HG03571 (cell line): ENCODE measurements at regions not wholly inside any gene's neighbourhood (a gene's known extent, or its start where the extent isn't known, plus 50 kb on each side); places are given as distances from the start of the nearest gene placed in this dataset.

Source experiments
- ATAC-seq: cut with Tn5 transposase; IDR thresholded peaks from one replicate; pipeline ENCODE4 v1.9.1; 2021; ENCODE audit not compliant: unreplicated experiment

- ATAC-seq = no peak
These were observed 1502.1 kb downstream of the TBC1D22A start for GRCh38 chr22:48264586-48264985.

DNA sequence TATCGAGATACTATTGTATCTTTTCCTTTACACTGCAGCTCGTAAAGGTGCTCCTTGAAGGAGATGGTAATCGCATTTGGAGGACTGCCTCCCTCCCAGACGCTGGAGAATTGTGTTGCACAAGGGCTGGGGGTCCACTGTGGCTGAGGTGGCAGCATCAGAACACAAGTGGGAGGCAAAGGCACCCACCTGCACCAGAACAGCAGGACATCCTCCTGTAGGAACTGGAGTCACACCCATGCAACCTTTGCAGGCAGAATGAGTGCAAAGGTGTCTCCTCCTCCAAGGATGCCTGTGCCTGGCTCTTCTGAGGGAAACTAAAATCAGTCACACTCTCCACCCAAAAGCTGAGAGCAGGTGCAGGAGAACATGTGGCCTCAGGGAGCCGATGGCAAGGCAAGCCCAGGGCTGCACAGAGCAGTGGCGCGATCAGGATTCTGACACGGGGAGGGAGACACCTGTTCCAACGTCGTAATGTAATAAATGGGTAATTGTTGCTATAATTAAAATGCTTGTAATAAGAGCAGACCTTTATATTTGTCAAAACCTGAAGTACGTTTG is 1501.4 kb downstream of the TBC1D22A start:
- ATAC-seq = no peak

DNA sequence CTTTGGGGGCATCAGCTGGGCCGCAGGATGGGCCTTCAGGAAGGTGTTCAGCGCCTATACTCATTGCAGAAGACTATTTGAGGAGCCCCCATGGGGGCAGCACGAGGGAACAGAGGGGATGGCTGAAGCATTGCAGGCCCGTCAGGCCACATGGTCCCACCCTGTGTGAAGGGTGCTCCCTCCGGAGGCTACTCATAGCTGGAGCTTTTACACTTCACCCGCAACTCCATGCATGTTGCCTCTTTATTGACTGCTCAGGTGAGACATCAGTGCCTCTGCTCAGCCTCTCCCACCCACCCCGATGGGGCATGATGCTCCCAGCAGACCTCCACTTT is 1500.9 kb downstream of the TBC1D22A start:
- ATAC-seq = no peak

- no peak for ATAC-seq
These were observed 1500.4 kb downstream of the TBC1D22A start for GRCh38 chr22:48262596-48263430.

DNA sequence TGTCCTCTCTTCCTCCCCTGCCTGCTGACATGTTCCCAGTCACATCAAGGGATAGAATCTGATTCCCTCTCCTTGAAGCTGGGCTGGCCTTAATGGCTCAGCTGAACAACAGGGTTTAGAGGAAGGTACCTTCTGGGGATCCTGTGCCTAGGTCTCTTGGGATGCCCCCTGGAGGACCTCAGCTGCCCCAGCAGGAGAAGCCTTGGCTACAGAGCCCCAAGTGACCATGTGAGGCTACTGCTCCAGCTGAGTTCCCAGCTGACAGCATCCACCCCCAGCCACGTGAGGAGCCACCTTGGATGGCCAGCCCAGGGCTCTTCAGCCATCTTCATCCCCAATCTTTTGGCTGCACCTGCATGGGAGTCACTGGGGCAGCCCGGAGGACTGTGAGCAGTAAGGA is 1499.3 kb downstream of the TBC1D22A start:
- ATAC-seq = no peak

DNA sequence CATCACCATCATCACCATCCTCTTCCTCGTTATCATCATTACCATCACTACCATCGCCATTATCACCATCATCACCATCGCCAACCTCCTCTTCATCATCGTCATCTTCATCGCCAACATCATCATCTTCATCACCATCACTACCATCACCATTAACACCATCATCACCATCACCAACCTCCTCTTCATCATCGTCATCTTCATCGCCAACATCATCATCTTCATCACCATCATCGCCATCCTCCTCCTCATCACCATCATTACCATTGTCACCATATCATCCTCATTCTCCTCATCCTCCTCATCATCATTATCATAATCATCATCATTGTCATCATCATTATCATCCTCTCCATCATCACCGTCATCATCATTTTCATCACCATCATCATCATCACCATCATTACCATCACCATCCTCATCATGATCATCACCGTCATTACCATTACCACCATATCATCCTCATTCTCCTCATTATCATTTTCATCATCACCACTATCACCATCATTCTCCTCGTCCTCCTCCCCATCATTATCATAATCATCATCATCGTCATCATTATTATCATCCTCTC is 1498.7 kb downstream of the TBC1D22A start:
- no peak for ATAC-seq

- no peak for ATAC-seq
These were observed 1497.7 kb downstream of the TBC1D22A start for GRCh38 chr22:48259991-48260670.

GRCh38 chr22:48258811-48259210 is 1496.4 kb downstream of the TBC1D22A start:
- ATAC-seq = no peak

- ATAC-seq = no peak
These were observed 1495.7 kb downstream of the TBC1D22A start for GRCh38 chr22:48258064-48258701.

- ATAC-seq = no peak
These were observed 1495.2 kb downstream of the TBC1D22A start for GRCh38 chr22:48257685-48258055.

GRCh38 chr22:48256776-48257684 is 1494.6 kb downstream of the TBC1D22A start:
- ATAC-seq = no peak

DNA sequence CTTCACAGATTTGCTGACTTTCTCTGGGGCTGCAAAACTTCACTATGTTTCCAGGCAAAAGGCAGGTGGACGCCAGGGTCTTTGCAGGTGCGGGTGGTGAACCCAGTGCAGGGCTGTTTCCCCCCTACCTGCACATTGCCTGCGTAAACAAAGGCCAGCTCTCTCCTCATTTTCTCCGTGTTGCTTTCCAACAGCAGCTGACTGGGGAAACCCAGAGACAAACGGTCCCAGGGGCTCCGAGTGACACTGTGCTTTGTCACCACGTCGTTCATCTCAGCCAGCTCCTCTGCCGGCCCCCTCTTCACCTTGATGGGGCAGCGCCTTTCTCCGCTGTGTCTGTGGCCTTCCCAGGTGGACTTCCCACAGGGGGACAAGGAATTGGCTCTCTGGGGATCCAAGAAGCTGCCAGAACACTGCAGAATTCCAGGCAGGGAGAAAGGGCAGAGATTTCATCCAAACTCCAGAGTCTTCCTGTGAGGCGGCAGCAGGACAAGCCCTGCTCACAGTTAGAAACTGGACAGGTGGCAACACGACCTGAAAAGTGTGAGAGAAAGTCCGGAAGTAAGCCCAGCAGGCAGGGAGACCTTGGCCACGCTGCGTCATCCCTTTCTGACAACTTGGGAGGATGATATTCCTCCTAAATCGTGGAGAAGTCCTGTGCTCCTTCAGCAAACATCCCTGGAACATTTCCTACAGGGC is 1493.7 kb downstream of the TBC1D22A start:
- ATAC-seq = no peak

GRCh38 chr22:48254311-48254873 is 1491.9 kb downstream of the TBC1D22A start:
- ATAC-seq = no peak

DNA sequence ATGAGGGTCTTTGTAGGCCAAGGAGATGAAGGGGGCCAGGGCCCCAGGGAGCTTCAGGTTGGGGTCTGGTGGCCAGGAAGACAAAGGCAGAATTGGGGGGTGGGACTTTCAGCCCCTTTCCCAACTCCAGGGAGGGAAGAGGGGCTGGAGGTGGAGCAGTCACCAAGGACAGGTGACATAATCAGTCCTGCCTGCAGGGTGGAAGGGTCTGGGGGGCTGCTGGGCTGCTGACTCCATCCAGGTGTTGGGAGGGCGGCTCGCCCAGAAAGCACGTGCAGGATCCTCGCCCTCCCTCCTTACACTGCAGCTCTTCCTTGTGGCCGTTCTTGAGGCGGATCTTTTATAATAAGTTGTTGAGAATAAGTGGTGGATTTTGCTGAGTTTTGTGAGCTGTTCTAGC is 1491.1 kb downstream of the TBC1D22A start:
- ATAC-seq = no peak

- ATAC-seq = no peak
These were observed 1490.7 kb downstream of the TBC1D22A start for GRCh38 chr22:48253136-48253535.

- no peak for ATAC-seq
These were observed 1489.2 kb downstream of the TBC1D22A start for GRCh38 chr22:48251629-48252028.

- no peak for ATAC-seq
These were observed 1488.6 kb downstream of the TBC1D22A start for GRCh38 chr22:48250937-48251530.

GRCh38 chr22:48250286-48250895 is 1487.9 kb downstream of the TBC1D22A start:
- no peak for ATAC-seq
